SK-N-SH (cell line): ENCODE measurements at regions not wholly inside any gene's neighbourhood (a gene's known extent, or its start where the extent isn't known, plus 50 kb on each side); places are given as distances from the start of the nearest gene placed in this dataset.

Source experiments
- CTCF ChIA-PET: fragments of 300-600, 350-600 bp; formaldehyde crosslinking; extraction: SDS; loops from one replicate; lab custom pipeline; 2021; lab: Yijun Ruan, JAX
- POLR2A ChIA-PET: fragments of 350-600 bp; sonication (Branson Sonifier 250); formaldehyde crosslinking; extraction: SDS; loops from one replicate; lab custom pipeline; 2020; ENCODE audit warnings: antibody characterized with exemption, inconsistent platforms; lab: Yijun Ruan, JAX
- DNase-seq: peaks from one replicate; pipeline ENCODE4 v3.0.0; 2012
- H2AFZ ChIP-seq: fragments of 200-600 bp; sonication (generic); 2 replicates; pipeline ENCODE4 v1.8.1; 2016; ENCODE audit warnings: antibody characterized with exemption, mild to moderate bottlenecking, low read depth
- H3F3A ChIP-seq: fragments of 200-600 bp; sonication (generic); replicated peaks from 2 replicates; pipeline ENCODE3; 2016; ENCODE audit warnings: antibody characterized with exemption, mild to moderate bottlenecking; ENCODE audit not compliant: insufficient read depth
- H3K27ac ChIP-seq, 2 experiments: fragments of 200-500 bp in 1 of 2; fragments of 200-600 bp in 1 of 2; sonication (Bioruptor generic) in 1 of 2; sonication (generic), shearing (Covaris generic) in 1 of 2; 2 replicates each; pipeline versions ENCODE4 v1.5.1 to v1.6.1; 2014 to 2016; ENCODE audit warnings: low read depth in 2 of 2, inconsistent platforms in 1 of 2, low read length in 1 of 2, mild to moderate bottlenecking in 1 of 2, mixed read lengths in 1 of 2
- H3K27me3 ChIP-seq: fragments of 200-600 bp; sonication (generic), shearing (Covaris generic); 2 replicates; pipeline ENCODE4 v1.6.1; 2016; ENCODE audit warnings: mixed run types; ENCODE audit not compliant: insufficient read depth
- H3K36me3 ChIP-seq, 2 experiments: fragments of 200-500 bp in 1 of 2; fragments of 200-600 bp in 1 of 2; sonication (Bioruptor generic) in 1 of 2; sonication (generic) in 1 of 2; replicated peaks in 1 of 2; 2 replicates each; pipeline versions ENCODE3 to v1.5.1; 2014 to 2016; ENCODE audit warnings: low read length in 1 of 2, mild to moderate bottlenecking in 1 of 2; ENCODE audit not compliant: insufficient read depth in 2 of 2, control insufficient read depth in 1 of 2
- H3K4me1 ChIP-seq, 2 experiments: fragments of 200-500 bp in 1 of 2; fragments of 200-600 bp in 1 of 2; sonication (Bioruptor generic) in 1 of 2; sonication (generic), shearing (Covaris generic) in 1 of 2; 2 replicates each; pipeline versions ENCODE4 v1.5.1 to v1.6.1; 2014 to 2016; ENCODE audit warnings: low read depth in 1 of 2, low read length in 1 of 2, mixed run types in 1 of 2; ENCODE audit not compliant: insufficient read depth in 2 of 2, control insufficient read depth in 1 of 2
- H3K4me2 ChIP-seq: fragments of 200-600 bp; sonication (generic), shearing (Covaris generic); 2 replicates; pipeline ENCODE4 v1.6.1; 2017; ENCODE audit warnings: mixed run types
- H3K4me3 ChIP-seq, 2 experiments: fragments of 200-500 bp in 1 of 2; fragments of 200-600 bp in 1 of 2; sonication (Bioruptor generic) in 1 of 2; sonication (generic), shearing (Covaris generic) in 1 of 2; 2 replicates each; pipeline versions ENCODE4 v1.5.1 to v1.8.1; 2014 to 2016; ENCODE audit warnings: low read depth in 2 of 2, inconsistent platforms in 1 of 2, low read length in 1 of 2, mild to moderate bottlenecking in 1 of 2, mixed read lengths in 1 of 2, moderate library complexity in 1 of 2
- H3K79me2 ChIP-seq: fragments of 200-600 bp; sonication (generic); 2 replicates; pipeline ENCODE4 v1.8.1; 2017; ENCODE audit warnings: mild to moderate bottlenecking; ENCODE audit not compliant: insufficient read depth
- H3K9ac ChIP-seq: fragments of 200-600 bp; sonication (generic); 2 replicates; pipeline ENCODE4 v1.6.1; 2017; ENCODE audit warnings: mixed run types
- H3K9me2 ChIP-seq: fragments of 200-600 bp; sonication (generic); 2 replicates; pipeline ENCODE4 v1.6.1; 2017; ENCODE audit warnings: mixed run types
- H3K9me3 ChIP-seq: fragments of 200-600 bp; sonication (generic); 2 replicates; pipeline ENCODE4 v1.6.1; 2017; ENCODE audit warnings: mixed run types, mild to moderate bottlenecking, moderate library complexity
- H4K20me1 ChIP-seq: fragments of 200-600 bp; sonication (generic); 2 replicates; pipeline ENCODE4 v1.6.1; 2017; ENCODE audit warnings: mild to moderate bottlenecking, mixed run types; ENCODE audit not compliant: insufficient read depth
- ELF1 ChIP-seq: IDR thresholded peaks from 2 replicates; pipeline ENCODE4 v1.4.0; 2012
- FOXJ3 ChIP-seq: sonication (generic); formaldehyde crosslinking; IDR thresholded peaks from 2 replicates; pipeline ENCODE4 v1.5.1; 2020; ENCODE audit warnings: mild to moderate bottlenecking, missing genetic modification reagents
- GABPA ChIP-seq: IDR thresholded peaks from 2 replicates; pipeline ENCODE4 v1.4.0; 2012; ENCODE audit warnings: low read depth, mild to moderate bottlenecking
- NRF1 ChIP-seq: IDR thresholded peaks from 2 replicates; pipeline ENCODE4 v1.6.1; 2012; ENCODE audit warnings: low read depth, mild to moderate bottlenecking, low read length
- RAD21 ChIP-seq: IDR thresholded peaks from 2 replicates; pipeline ENCODE4 v1.6.1; 2012; ENCODE audit warnings: mild to moderate bottlenecking, low read length
- SIN3A ChIP-seq: IDR thresholded peaks from 2 replicates; pipeline ENCODE4 v1.6.1; 2012; ENCODE audit warnings: low read depth, mild to moderate bottlenecking, low read length, moderate library complexity, borderline replicate concordance
- TCF12 ChIP-seq: IDR thresholded peaks from 2 replicates; pipeline ENCODE4 v1.4.0; 2012
- USF2 ChIP-seq: fragments of 150-350 bp; IDR thresholded peaks from 2 replicates; pipeline ENCODE4 v1.6.1; 2017; ENCODE audit warnings: antibody characterized with exemption, low read length, low read depth, borderline replicate concordance
- YY1 ChIP-seq: IDR thresholded peaks from 2 replicates; pipeline ENCODE4 v1.4.0; 2012; ENCODE audit warnings: low read depth, mild to moderate bottlenecking
- ZBTB33 ChIP-seq: IDR thresholded peaks from 2 replicates; pipeline ENCODE4 v1.4.0; 2012; ENCODE audit warnings: low read depth, borderline replicate concordance
- WGBS: methylation state at CpG from one replicate; pipeline ENCODE4 v1.1.6; 2017; ENCODE audit warnings: low lambda C conversion rate; 5-methylcytosine and 5-hydroxymethylcytosine counted together
- TF ChIP-seq, protein P1 (sequence below): IDR thresholded peaks from 2 replicates; pipeline ENCODE4 v1.6.1; 2012; ENCODE audit warnings: mild to moderate bottlenecking, low read depth, low read length, moderate library complexity
- TF ChIP-seq, protein P2 (sequence below): fragments of 200-600 bp; sonication (generic); IDR thresholded peaks from 2 replicates; pipeline ENCODE4 v1.6.1; 2017; ENCODE audit warnings: antibody characterized with exemption, mild to moderate bottlenecking, moderate library complexity
- TF ChIP-seq, protein P3 (sequence below): IDR thresholded peaks from 2 replicates; pipeline ENCODE4 v1.4.0; 2012; ENCODE audit warnings: low read depth

DNA sequence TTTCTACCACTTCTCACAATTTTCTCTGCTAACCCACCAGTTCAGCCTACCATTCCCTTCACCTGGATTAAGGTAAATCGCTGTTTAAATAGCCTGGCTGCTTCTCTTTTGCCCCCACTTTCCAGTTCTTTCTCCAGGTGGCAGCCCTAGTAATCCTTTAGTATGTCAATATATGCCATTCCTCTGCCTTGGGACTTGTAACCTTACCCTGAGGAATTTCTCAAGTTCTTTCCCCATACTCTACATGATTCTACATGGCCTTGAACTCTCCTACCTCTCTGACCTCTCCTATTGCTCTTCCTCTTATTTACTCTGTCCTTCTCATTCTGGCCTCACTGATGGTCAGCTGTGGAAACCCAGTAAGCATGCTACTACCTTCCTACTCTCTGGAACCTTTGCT is 546.0 kb downstream of the PLA2G4A start:
- H3F3A ChIP-seq: no peaks in the 10 kb centered on the region
- DNase-seq: no peak
- 69% methylated on average over 1 of the region's 1 CpG for WGBS
- no peak for TF ChIP-seq NRF1
- TF ChIP-seq, protein P1, sequence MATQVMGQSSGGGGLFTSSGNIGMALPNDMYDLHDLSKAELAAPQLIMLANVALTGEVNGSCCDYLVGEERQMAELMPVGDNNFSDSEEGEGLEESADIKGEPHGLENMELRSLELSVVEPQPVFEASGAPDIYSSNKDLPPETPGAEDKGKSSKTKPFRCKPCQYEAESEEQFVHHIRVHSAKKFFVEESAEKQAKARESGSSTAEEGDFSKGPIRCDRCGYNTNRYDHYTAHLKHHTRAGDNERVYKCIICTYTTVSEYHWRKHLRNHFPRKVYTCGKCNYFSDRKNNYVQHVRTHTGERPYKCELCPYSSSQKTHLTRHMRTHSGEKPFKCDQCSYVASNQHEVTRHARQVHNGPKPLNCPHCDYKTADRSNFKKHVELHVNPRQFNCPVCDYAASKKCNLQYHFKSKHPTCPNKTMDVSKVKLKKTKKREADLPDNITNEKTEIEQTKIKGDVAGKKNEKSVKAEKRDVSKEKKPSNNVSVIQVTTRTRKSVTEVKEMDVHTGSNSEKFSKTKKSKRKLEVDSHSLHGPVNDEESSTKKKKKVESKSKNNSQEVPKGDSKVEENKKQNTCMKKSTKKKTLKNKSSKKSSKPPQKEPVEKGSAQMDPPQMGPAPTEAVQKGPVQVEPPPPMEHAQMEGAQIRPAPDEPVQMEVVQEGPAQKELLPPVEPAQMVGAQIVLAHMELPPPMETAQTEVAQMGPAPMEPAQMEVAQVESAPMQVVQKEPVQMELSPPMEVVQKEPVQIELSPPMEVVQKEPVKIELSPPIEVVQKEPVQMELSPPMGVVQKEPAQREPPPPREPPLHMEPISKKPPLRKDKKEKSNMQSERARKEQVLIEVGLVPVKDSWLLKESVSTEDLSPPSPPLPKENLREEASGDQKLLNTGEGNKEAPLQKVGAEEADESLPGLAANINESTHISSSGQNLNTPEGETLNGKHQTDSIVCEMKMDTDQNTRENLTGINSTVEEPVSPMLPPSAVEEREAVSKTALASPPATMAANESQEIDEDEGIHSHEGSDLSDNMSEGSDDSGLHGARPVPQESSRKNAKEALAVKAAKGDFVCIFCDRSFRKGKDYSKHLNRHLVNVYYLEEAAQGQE: no peak
- TF ChIP-seq, protein P2, sequence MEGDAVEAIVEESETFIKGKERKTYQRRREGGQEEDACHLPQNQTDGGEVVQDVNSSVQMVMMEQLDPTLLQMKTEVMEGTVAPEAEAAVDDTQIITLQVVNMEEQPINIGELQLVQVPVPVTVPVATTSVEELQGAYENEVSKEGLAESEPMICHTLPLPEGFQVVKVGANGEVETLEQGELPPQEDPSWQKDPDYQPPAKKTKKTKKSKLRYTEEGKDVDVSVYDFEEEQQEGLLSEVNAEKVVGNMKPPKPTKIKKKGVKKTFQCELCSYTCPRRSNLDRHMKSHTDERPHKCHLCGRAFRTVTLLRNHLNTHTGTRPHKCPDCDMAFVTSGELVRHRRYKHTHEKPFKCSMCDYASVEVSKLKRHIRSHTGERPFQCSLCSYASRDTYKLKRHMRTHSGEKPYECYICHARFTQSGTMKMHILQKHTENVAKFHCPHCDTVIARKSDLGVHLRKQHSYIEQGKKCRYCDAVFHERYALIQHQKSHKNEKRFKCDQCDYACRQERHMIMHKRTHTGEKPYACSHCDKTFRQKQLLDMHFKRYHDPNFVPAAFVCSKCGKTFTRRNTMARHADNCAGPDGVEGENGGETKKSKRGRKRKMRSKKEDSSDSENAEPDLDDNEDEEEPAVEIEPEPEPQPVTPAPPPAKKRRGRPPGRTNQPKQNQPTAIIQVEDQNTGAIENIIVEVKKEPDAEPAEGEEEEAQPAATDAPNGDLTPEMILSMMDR: no peak
- no peak for TF ChIP-seq USF2
- TF ChIP-seq FOXJ3 (CRISPR knock-in tag): no peak
- no peak for TF ChIP-seq TCF12
- TF ChIP-seq YY1: no peak
- TF ChIP-seq RAD21: no peak
- TF ChIP-seq, all 33 proteins: peak for 0
- H3K4me3 ChIP-seq: no peak overlapping the region
- no peaks in the 10 kb centered on the region for H4K20me1 ChIP-seq
- POLR2A ChIA-PET: no interaction called here
- no peak overlapping the region for H3K4me2 ChIP-seq
- CTCF ChIA-PET: no interaction called here
- H3K9ac ChIP-seq: no peak overlapping the region
- no peaks in the 10 kb centered on the region for H3K27me3 ChIP-seq
- H2AFZ ChIP-seq: no peak overlapping the region
- H3K79me2 ChIP-seq: no peaks in the 10 kb centered on the region
- no peak overlapping the region for H3K27ac ChIP-seq
- H3K36me3 ChIP-seq: no peaks in the 10 kb centered on the region
- no peaks in the 10 kb centered on the region for H3K9me2 ChIP-seq
- H3K4me1 ChIP-seq: no peaks in the 10 kb centered on the region
- no peaks in the 10 kb centered on the region for H3K9me3 ChIP-seq

DNA sequence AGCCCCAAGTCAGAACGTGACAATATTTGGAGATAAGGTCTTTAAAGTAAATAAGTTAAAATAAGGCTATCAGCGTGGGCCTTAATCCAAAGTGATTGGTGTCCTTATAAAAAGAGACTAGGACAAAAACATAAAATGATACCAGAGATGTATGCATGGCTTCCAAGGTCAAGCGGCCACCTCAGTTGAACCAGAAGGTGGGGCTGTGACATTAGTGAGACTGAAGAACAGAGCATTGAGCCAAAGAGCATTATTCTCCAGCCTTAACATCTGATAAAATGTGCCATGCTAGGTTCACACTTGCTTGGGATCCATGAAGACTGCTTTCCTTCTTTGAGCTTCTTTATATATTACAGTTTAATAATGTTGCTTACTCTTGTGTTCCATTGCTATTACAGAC is 554.6 kb downstream of the PLA2G4A start:
- no peaks in the 10 kb centered on the region for H3K4me1 ChIP-seq
- ChIA-PET POLR2A (no interaction called here), CTCF (interaction anchor here (1.9 kb wide), 1 partner anchor 118 kb away, joined by 6 read pairs; no protein-coding TSS in a partner anchor)
- no peak overlapping the region; a peak in 1 of 4 replicates for H3K4me3 ChIP-seq
- H3K79me2 ChIP-seq: no peaks in the 10 kb centered on the region
- H4K20me1 ChIP-seq: no peaks in the 10 kb centered on the region
- no peaks in the 10 kb centered on the region for H3K27me3 ChIP-seq
- no peaks in the 10 kb centered on the region for H3K9me3 ChIP-seq
- no peaks in the 10 kb centered on the region for H3F3A ChIP-seq
- no peak overlapping the region for H3K4me2 ChIP-seq
- 72% methylated on average over 3 of the region's 3 CpGs for WGBS
- DNase-seq: no peak
- no peak overlapping the region for H3K9ac ChIP-seq
- H3K9me2 ChIP-seq: no peaks in the 10 kb centered on the region
- no peak overlapping the region for H3K27ac ChIP-seq
- H3K36me3 ChIP-seq: no peaks in the 10 kb centered on the region
- H2AFZ ChIP-seq: no peak overlapping the region
- no peak for TF ChIP-seq ZBTB33
- TF ChIP-seq, protein P3, sequence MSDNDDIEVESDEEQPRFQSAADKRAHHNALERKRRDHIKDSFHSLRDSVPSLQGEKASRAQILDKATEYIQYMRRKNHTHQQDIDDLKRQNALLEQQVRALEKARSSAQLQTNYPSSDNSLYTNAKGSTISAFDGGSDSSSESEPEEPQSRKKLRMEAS: no peak
- TF ChIP-seq ELF1: no peak
- TF ChIP-seq GABPA: no peak
- TF ChIP-seq SIN3A: no peak
- TF ChIP-seq, protein P1: no peak
